ENCODE measurements at regions not wholly inside any gene's neighbourhood (a gene's known extent, or its start where the extent isn't known, plus 50 kb on each side); places are given as distances from the start of the nearest gene placed in this dataset.

GRCh38 chr3:127420829-127421228, 133.0 kb upstream of the PRR20G start:
- TF ChIP-seq CTCF (IDR thresholded peaks at IDR 0.05; ENCODE audit: insufficient read depth, low read depth, low read length) = no peak
- no peak for TF ChIP-seq EZH2 (IDR thresholded peaks at IDR 0.05; ENCODE audit: insufficient read depth, low read length)
- Histone ChIP-seq H2AFZ (ENCODE audit: low read depth, low read length) (no peak overlapping the region), H3K4me2 (ENCODE audit: low read length) (no peak overlapping the region), H3K27me3 (ENCODE audit: insufficient read depth, low read length) (peaks cover 43% of the 10 kb centered on the region), H3K36me3 (ENCODE audit: insufficient read depth, low read length) (no peaks in the 10 kb centered on the region), H3K4me1 (ENCODE audit: insufficient read depth, low read length) (no peaks in the 10 kb centered on the region), H4K20me1 (ENCODE audit: insufficient read depth, low read length) (no peaks in the 10 kb centered on the region), H3K79me2 (ENCODE audit: insufficient read depth, low read length) (no peaks in the 10 kb centered on the region), H3K27ac (ENCODE audit: low read depth, low read length) (no peak overlapping the region), H3K9ac (ENCODE audit: low read length) (no peak overlapping the region), H3K9me3 (ENCODE audit: insufficient read depth, low read depth, low read length) (no peaks in the 10 kb centered on the region), H3K4me3 (ENCODE audit: insufficient read depth, low read depth, low read length) (no peak overlapping the region)
- FAIRE-seq (no peak), DNase-seq (ENCODE audit: low read depth) (no peak)
- H3K9me3 Mint-ChIP-seq (ENCODE audit: unreplicated experiment) = no peaks in the 10 kb centered on the region
- peaks cover 9% of the 10 kb centered on the region for H3K27me3 Mint-ChIP-seq (ENCODE audit: low read depth, unreplicated experiment)
- H3K4me1 Mint-ChIP-seq (ENCODE audit: low read depth, unreplicated experiment) = peaks cover 33% of the 10 kb centered on the region
- no peaks in the 10 kb centered on the region for H3K36me3 Mint-ChIP-seq (ENCODE audit: low read depth, unreplicated experiment)
- no peak overlapping the region for H3K27ac Mint-ChIP-seq (ENCODE audit: unreplicated experiment)
- H3K4me3 Mint-ChIP-seq (ENCODE audit: unreplicated experiment) = no peak overlapping the region

GRCh38 chr3:127419641-127420553, 132.1 kb upstream of the PRR20G start:
- TF ChIP-seq EZH2 (IDR thresholded peaks at IDR 0.05; ENCODE audit: insufficient read depth, low read length) (no peak), CTCF (IDR thresholded peaks at IDR 0.05; ENCODE audit: insufficient read depth, low read depth, low read length) (no peak)
- H3K27ac Mint-ChIP-seq (ENCODE audit: unreplicated experiment) = no peak overlapping the region
- Histone ChIP-seq H4K20me1 (ENCODE audit: insufficient read depth, low read length) (no peaks in the 10 kb centered on the region), H2AFZ (ENCODE audit: low read depth, low read length) (no peak overlapping the region), H3K4me1 (ENCODE audit: insufficient read depth, low read length) (no peaks in the 10 kb centered on the region), H3K36me3 (ENCODE audit: insufficient read depth, low read length) (no peaks in the 10 kb centered on the region), H3K27ac (ENCODE audit: low read depth, low read length) (no peak overlapping the region), H3K9me3 (ENCODE audit: insufficient read depth, low read depth, low read length) (no peaks in the 10 kb centered on the region), H3K9ac (ENCODE audit: low read length) (no peak overlapping the region), H3K79me2 (ENCODE audit: insufficient read depth, low read length) (no peaks in the 10 kb centered on the region), H3K4me2 (ENCODE audit: low read length) (no peak overlapping the region), H3K4me3 (ENCODE audit: insufficient read depth, low read depth, low read length) (no peak overlapping the region), H3K27me3 (ENCODE audit: insufficient read depth, low read length) (peaks cover 44% of the 10 kb centered on the region)
- DNase-seq (ENCODE audit: low read depth) (no peak), FAIRE-seq (no peak)
- no peak overlapping the region for H3K4me3 Mint-ChIP-seq (ENCODE audit: unreplicated experiment)
- peaks cover 6% of the 10 kb centered on the region for H3K27me3 Mint-ChIP-seq (ENCODE audit: low read depth, unreplicated experiment)
- no peaks in the 10 kb centered on the region for H3K36me3 Mint-ChIP-seq (ENCODE audit: low read depth, unreplicated experiment)
- H3K9me3 Mint-ChIP-seq (ENCODE audit: unreplicated experiment) = no peaks in the 10 kb centered on the region
- peaks cover 30% of the 10 kb centered on the region for H3K4me1 Mint-ChIP-seq (ENCODE audit: low read depth, unreplicated experiment)

- Histone ChIP-seq H3K27ac (ENCODE audit: low read depth, low read length) (no peak overlapping the region), H3K9me3 (ENCODE audit: insufficient read depth, low read depth, low read length) (no peaks in the 10 kb centered on the region), H3K27me3 (ENCODE audit: insufficient read depth, low read length) (peaks cover 40% of the 10 kb centered on the region), H3K9ac (ENCODE audit: low read length) (no peak overlapping the region), H3K4me1 (ENCODE audit: insufficient read depth, low read length) (no peaks in the 10 kb centered on the region), H3K36me3 (ENCODE audit: insufficient read depth, low read length) (no peaks in the 10 kb centered on the region), H3K79me2 (ENCODE audit: insufficient read depth, low read length) (no peaks in the 10 kb centered on the region), H2AFZ (ENCODE audit: low read depth, low read length) (no peak overlapping the region), H3K4me2 (ENCODE audit: low read length) (no peak overlapping the region), H4K20me1 (ENCODE audit: insufficient read depth, low read length) (no peaks in the 10 kb centered on the region), H3K4me3 (ENCODE audit: insufficient read depth, low read depth, low read length) (no peak overlapping the region)
- no peak for TF ChIP-seq EZH2 (IDR thresholded peaks at IDR 0.05; ENCODE audit: insufficient read depth, low read length)
- no peak for TF ChIP-seq CTCF (IDR thresholded peaks at IDR 0.05; ENCODE audit: insufficient read depth, low read depth, low read length)
- no peak overlapping the region for H3K27ac Mint-ChIP-seq (ENCODE audit: unreplicated experiment)
- no peaks in the 10 kb centered on the region for H3K9me3 Mint-ChIP-seq (ENCODE audit: unreplicated experiment)
- peaks cover 27% of the 10 kb centered on the region for H3K4me1 Mint-ChIP-seq (ENCODE audit: low read depth, unreplicated experiment)
- DNase-seq (ENCODE audit: low read depth) = no peak
- H3K27me3 Mint-ChIP-seq (ENCODE audit: low read depth, unreplicated experiment) = peaks cover 6% of the 10 kb centered on the region
- no peak overlapping the region for H3K4me3 Mint-ChIP-seq (ENCODE audit: unreplicated experiment)
- H3K36me3 Mint-ChIP-seq (ENCODE audit: low read depth, unreplicated experiment) = no peaks in the 10 kb centered on the region
- no peak for FAIRE-seq
Measured at GRCh38 chr3:127419182-127419581, 131.3 kb upstream of the PRR20G start.
